Neural cell (in vitro differentiated cells): ENCODE measurements at regions not wholly inside any gene's neighbourhood (a gene's known extent, or its start where the extent isn't known, plus 50 kb on each side); places are given as distances from the start of the nearest gene placed in this dataset.

Source experiments
- H2AFZ ChIP-seq: fragments of 200-600, 300-800 bp; sonication (generic), shearing (Covaris generic); 2 replicates; pipeline ENCODE4 v1.6.0; 2014; ENCODE audit warnings: low read depth, mild to moderate bottlenecking, antibody characterized with exemption, low read length, moderate library complexity
- H3F3A ChIP-seq: fragments of 200-600 bp; shearing (Covaris generic); 2 replicates; pipeline ENCODE4 v1.6.1; 2016; ENCODE audit warnings: mild to moderate bottlenecking, moderate library complexity, mixed read lengths, antibody characterized with exemption, low read length; ENCODE audit not compliant: insufficient read depth, poor library complexity, severe bottlenecking
- H3K27ac ChIP-seq: fragments of 200-600, 300-800 bp; sonication (generic), shearing (Covaris generic); 2 replicates; pipeline ENCODE4 v1.5.1; 2014; ENCODE audit warnings: mild to moderate bottlenecking, low read length, moderate library complexity
- H3K27me3 ChIP-seq: fragments of 300-800, 200-600 bp; sonication (generic), shearing (Covaris generic); 2 replicates; pipeline ENCODE4 v1.6.0; 2014; ENCODE audit warnings: mild to moderate bottlenecking, low read depth, low read length, moderate library complexity; ENCODE audit not compliant: insufficient read depth
- H3K36me3 ChIP-seq: fragments of 300-800, 200-600 bp; sonication (generic), shearing (Covaris generic); 2 replicates; pipeline ENCODE4 v1.5.1; 2014; ENCODE audit warnings: mild to moderate bottlenecking, antibody characterized with exemption, low read length, moderate library complexity; ENCODE audit not compliant: insufficient read depth
- H3K4me2 ChIP-seq: fragments of 300-800, 200-600 bp; sonication (generic), shearing (Covaris generic); 2 replicates; pipeline ENCODE4 v1.6.0; 2014; ENCODE audit warnings: mild to moderate bottlenecking, low read length
- H3K4me3 ChIP-seq: fragments of 300-800, 200-600 bp; sonication (generic), shearing (Covaris generic); 2 replicates; pipeline ENCODE4 v1.5.1; 2014; ENCODE audit warnings: mild to moderate bottlenecking, low read length, moderate library complexity
- H3K79me2 ChIP-seq: fragments of 200-600 bp; shearing (Covaris generic); replicated peaks from 2 replicates; pipeline ENCODE4 v1.6.0; 2014; ENCODE audit warnings: mild to moderate bottlenecking, low read length, moderate library complexity; ENCODE audit not compliant: insufficient read depth
- H3K9ac ChIP-seq: fragments of 300-800, 200-600 bp; sonication (generic), shearing (Covaris generic); 2 replicates; pipeline ENCODE4 v1.6.1; 2016; ENCODE audit warnings: mild to moderate bottlenecking, low read length, mixed read lengths
- H3K9me2 ChIP-seq: fragments of 200-600 bp; shearing (Covaris generic); 2 replicates; pipeline ENCODE4 v1.6.1; 2016; ENCODE audit warnings: mild to moderate bottlenecking, low read length, mixed read lengths; ENCODE audit not compliant: insufficient read depth
- H3K9me3 ChIP-seq: fragments of 200-600, 300-800 bp; sonication (generic), shearing (Covaris generic); 2 replicates; pipeline ENCODE4 v1.6.1; 2016; ENCODE audit warnings: mild to moderate bottlenecking, mixed run types, low read length, moderate library complexity, mixed read lengths
- H4K20me1 ChIP-seq: fragments of 200-600 bp; shearing (Covaris generic); 2 replicates; pipeline ENCODE4 v1.6.1; 2016; ENCODE audit warnings: mild to moderate bottlenecking, mixed run types; ENCODE audit not compliant: insufficient read depth
- EP300 ChIP-seq: fragments of 450-650 bp; conservative IDR thresholded peaks from 2 replicates; pipeline ENCODE4 v1.6.1; 2014; ENCODE audit warnings: antibody characterized with exemption, mild to moderate bottlenecking, moderate library complexity; ENCODE audit not compliant: poor library complexity, severe bottlenecking
- EZH2 ChIP-seq: fragments of 200-600, 300-800 bp; shearing (Covaris generic), sonication (generic); IDR thresholded peaks from 2 replicates; pipeline ENCODE4 v1.6.1; 2014; ENCODE audit warnings: antibody characterized with exemption, low read length, borderline replicate concordance, mild to moderate bottlenecking; ENCODE audit not compliant: insufficient read depth, poor library complexity, severe bottlenecking
- MXI1 ChIP-seq: fragments of 450-650 bp; conservative IDR thresholded peaks from 2 replicates; pipeline ENCODE4 v1.6.1; 2014; ENCODE audit warnings: antibody characterized with exemption, mild to moderate bottlenecking; ENCODE audit not compliant: poor library complexity, severe bottlenecking
- POLR2AphosphoS5 ChIP-seq: IDR thresholded peaks from 2 replicates; pipeline ENCODE4 v1.6.1; 2012
- RAD21 ChIP-seq: fragments of 450-650 bp; conservative IDR thresholded peaks from 2 replicates; pipeline ENCODE4 v1.6.1; 2014; ENCODE audit warnings: antibody characterized with exemption, mild to moderate bottlenecking, moderate library complexity
- SMC3 ChIP-seq: fragments of 450-650 bp; conservative IDR thresholded peaks from 2 replicates; pipeline ENCODE4 v1.6.1; 2014; ENCODE audit warnings: antibody characterized with exemption, mild to moderate bottlenecking, moderate library complexity; ENCODE audit not compliant: poor library complexity
- TAF1 ChIP-seq: IDR thresholded peaks from 2 replicates; pipeline ENCODE4 v1.6.1; 2012; ENCODE audit warnings: low read depth
- TF ChIP-seq, protein P1 (sequence below): fragments of 450-650 bp; IDR thresholded peaks from 2 replicates; pipeline ENCODE4 v1.5.1; 2014; ENCODE audit warnings: antibody characterized with exemption, mild to moderate bottlenecking, moderate library complexity; ENCODE audit not compliant: poor library complexity, severe bottlenecking
- TF ChIP-seq, protein P2 (sequence below): IDR thresholded peaks from 2 replicates; pipeline ENCODE4 v1.6.1; 2012; ENCODE audit warnings: borderline replicate concordance

DNA sequence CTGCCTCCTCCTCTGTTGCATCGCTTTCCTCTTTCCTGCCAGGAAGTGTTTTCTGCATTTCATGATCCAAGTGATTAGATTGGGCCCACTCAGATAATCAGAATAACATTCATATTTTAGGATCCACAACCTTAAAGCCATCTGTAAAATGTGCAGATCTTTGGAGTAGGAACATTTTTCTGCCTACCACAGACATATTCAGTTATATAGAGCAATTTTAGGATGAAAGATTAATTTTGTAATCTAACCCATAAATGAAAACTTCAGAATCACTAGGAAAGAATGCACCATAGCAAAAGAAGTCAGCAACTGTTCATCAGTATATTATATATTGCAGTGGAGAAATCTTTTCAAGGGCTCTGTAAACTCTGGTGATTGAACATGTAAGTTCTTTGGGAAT is 659.9 kb upstream of the LUZP2 start:
- no peaks in the 10 kb centered on the region for H4K20me1 ChIP-seq
- H3F3A ChIP-seq: no peaks in the 10 kb centered on the region
- no peaks in the 10 kb centered on the region for H3K9me2 ChIP-seq
- no peaks in the 10 kb centered on the region for H3K9me3 ChIP-seq
- no peak overlapping the region for H2AFZ ChIP-seq
- H3K4me2 ChIP-seq: no peak overlapping the region
- H3K36me3 ChIP-seq: no peaks in the 10 kb centered on the region
- H3K9ac ChIP-seq: no peak overlapping the region
- no peaks in the 10 kb centered on the region for H3K79me2 ChIP-seq
- no peak for TF ChIP-seq RAD21
- TF ChIP-seq TAF1: no peak
- no peak for TF ChIP-seq SMC3
- no peak for TF ChIP-seq EZH2
- TF ChIP-seq, protein P1, sequence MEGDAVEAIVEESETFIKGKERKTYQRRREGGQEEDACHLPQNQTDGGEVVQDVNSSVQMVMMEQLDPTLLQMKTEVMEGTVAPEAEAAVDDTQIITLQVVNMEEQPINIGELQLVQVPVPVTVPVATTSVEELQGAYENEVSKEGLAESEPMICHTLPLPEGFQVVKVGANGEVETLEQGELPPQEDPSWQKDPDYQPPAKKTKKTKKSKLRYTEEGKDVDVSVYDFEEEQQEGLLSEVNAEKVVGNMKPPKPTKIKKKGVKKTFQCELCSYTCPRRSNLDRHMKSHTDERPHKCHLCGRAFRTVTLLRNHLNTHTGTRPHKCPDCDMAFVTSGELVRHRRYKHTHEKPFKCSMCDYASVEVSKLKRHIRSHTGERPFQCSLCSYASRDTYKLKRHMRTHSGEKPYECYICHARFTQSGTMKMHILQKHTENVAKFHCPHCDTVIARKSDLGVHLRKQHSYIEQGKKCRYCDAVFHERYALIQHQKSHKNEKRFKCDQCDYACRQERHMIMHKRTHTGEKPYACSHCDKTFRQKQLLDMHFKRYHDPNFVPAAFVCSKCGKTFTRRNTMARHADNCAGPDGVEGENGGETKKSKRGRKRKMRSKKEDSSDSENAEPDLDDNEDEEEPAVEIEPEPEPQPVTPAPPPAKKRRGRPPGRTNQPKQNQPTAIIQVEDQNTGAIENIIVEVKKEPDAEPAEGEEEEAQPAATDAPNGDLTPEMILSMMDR: no peak
- no peak for TF ChIP-seq MXI1
- TF ChIP-seq, protein P2, sequence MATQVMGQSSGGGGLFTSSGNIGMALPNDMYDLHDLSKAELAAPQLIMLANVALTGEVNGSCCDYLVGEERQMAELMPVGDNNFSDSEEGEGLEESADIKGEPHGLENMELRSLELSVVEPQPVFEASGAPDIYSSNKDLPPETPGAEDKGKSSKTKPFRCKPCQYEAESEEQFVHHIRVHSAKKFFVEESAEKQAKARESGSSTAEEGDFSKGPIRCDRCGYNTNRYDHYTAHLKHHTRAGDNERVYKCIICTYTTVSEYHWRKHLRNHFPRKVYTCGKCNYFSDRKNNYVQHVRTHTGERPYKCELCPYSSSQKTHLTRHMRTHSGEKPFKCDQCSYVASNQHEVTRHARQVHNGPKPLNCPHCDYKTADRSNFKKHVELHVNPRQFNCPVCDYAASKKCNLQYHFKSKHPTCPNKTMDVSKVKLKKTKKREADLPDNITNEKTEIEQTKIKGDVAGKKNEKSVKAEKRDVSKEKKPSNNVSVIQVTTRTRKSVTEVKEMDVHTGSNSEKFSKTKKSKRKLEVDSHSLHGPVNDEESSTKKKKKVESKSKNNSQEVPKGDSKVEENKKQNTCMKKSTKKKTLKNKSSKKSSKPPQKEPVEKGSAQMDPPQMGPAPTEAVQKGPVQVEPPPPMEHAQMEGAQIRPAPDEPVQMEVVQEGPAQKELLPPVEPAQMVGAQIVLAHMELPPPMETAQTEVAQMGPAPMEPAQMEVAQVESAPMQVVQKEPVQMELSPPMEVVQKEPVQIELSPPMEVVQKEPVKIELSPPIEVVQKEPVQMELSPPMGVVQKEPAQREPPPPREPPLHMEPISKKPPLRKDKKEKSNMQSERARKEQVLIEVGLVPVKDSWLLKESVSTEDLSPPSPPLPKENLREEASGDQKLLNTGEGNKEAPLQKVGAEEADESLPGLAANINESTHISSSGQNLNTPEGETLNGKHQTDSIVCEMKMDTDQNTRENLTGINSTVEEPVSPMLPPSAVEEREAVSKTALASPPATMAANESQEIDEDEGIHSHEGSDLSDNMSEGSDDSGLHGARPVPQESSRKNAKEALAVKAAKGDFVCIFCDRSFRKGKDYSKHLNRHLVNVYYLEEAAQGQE: no peak
- TF ChIP-seq POLR2AphosphoS5: no peak
- no peak for TF ChIP-seq EP300
- H3K4me3 ChIP-seq: no peak overlapping the region
- H3K27me3 ChIP-seq: no peaks in the 10 kb centered on the region
- H3K27ac ChIP-seq: no peak overlapping the region

DNA sequence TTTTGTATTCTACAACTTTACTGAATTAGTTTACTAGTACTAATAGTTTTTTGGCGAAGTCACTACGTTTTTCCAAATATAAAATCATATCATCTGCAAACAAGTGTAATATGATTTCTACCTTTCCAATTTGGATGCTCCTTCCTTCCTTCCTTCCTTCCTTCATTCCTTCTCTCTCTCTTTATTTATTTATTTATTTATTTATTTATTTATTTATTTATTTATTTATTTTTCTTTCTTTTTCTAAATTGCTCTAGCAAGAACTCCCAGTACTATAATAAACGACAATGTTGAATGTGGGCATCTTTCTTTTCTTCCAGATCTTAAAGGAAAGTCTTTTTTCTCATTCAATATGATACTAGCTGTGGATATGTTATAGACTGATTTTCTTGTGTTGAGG is 656.0 kb upstream of the LUZP2 start:
- Histone ChIP-seq H2AFZ (no peak overlapping the region), H4K20me1 (no peaks in the 10 kb centered on the region), H3K79me2 (no peaks in the 10 kb centered on the region), H3K4me2 (no peak overlapping the region), H3F3A (no peaks in the 10 kb centered on the region), H3K4me3 (no peak overlapping the region), H3K27ac (no peak overlapping the region), H3K36me3 (no peaks in the 10 kb centered on the region), H3K9me2 (no peaks in the 10 kb centered on the region), H3K9ac (no peak overlapping the region), H3K9me3 (no peaks in the 10 kb centered on the region), H3K27me3 (no peaks in the 10 kb centered on the region)
- TF ChIP-seq, protein P2: no peak
- no peak for TF ChIP-seq POLR2AphosphoS5
- no peak for TF ChIP-seq MXI1
- TF ChIP-seq SMC3: no peak
- TF ChIP-seq EP300: no peak
